CD4-positive, alpha-beta memory T cell (primary cell): ENCODE measurements at regions not wholly inside any gene's neighbourhood (a gene's known extent, or its start where the extent isn't known, plus 50 kb on each side); places are given as distances from the start of the nearest gene placed in this dataset.

ENCODE experiments used
- CTCF ChIA-PET: fragments of 350-600 bp; sonication (Branson Sonifier 250); formaldehyde crosslinking; loops from one replicate; lab custom pipeline; 2021; ENCODE audit warnings: inconsistent platforms; ENCODE audit not compliant: partially characterized antibody; lab: Charles Lee
- POLR2A ChIA-PET: fragments of 350-600 bp; sonication (Branson Sonifier 250); formaldehyde crosslinking; loops from one replicate; lab custom pipeline; 2021; ENCODE audit not compliant: partially characterized antibody; lab: Charles Lee
- DNase-seq, 5 donors: peaks; one replicate each; pipeline versions ENCODE4 v3.0.0 to v3.0.0-alpha.2; 2020 to 2022; ENCODE audit warnings: mixed read lengths in 1 of 5
- H3K27ac ChIP-seq: one replicate; pipeline ENCODE4 v1.7.0; 2013; ENCODE audit warnings: low read depth, low read length
- H3K27me3 ChIP-seq: 2 replicates; pipeline ENCODE4 v1.7.0; 2013; ENCODE audit warnings: mild to moderate bottlenecking, low read length, moderate library complexity; ENCODE audit not compliant: insufficient read depth
- H3K36me3 ChIP-seq: 2 replicates; pipeline ENCODE4 v1.7.0; 2013; ENCODE audit warnings: mild to moderate bottlenecking, low read length, moderate library complexity; ENCODE audit not compliant: insufficient read depth
- H3K4me1 ChIP-seq: 2 replicates; pipeline ENCODE4 v1.7.0; 2013; ENCODE audit warnings: mild to moderate bottlenecking, low read length, moderate library complexity; ENCODE audit not compliant: insufficient read depth
- H3K4me3 ChIP-seq, 2 donors: one replicate each; pipeline ENCODE4 v1.7.0; 2013; ENCODE audit warnings: low read length in 2 of 2, mild to moderate bottlenecking in 1 of 2
- H3K9me3 ChIP-seq, 2 donors: one replicate each; pipeline ENCODE4 v1.7.0; 2013; ENCODE audit warnings: low read length in 2 of 2, control low read depth in 1 of 2; ENCODE audit not compliant: control insufficient read depth in 1 of 2
- H3K27ac Mint-ChIP-seq, 7 donors: one replicate each; pipeline ENCODE4 v1.8.0; 2020 to 2021; ENCODE audit warnings: mixed read lengths in 7 of 7, mild to moderate bottlenecking in 6 of 7, inconsistent platforms in 3 of 7, moderate library complexity in 3 of 7
- H3K27me3 Mint-ChIP-seq, 2 donors: one replicate each; pipeline ENCODE4 v1.8.0; 2020 to 2021; ENCODE audit warnings: mixed read lengths in 2 of 2
- H3K36me3 Mint-ChIP-seq, 2 donors: one replicate each; pipeline ENCODE4 v1.8.0; 2020 to 2021; ENCODE audit warnings: mixed read lengths in 2 of 2, inconsistent platforms in 1 of 2, mild to moderate bottlenecking in 1 of 2
- H3K4me1 Mint-ChIP-seq, 4 donors: one replicate each; pipeline ENCODE4 v1.8.0; 2020 to 2021; ENCODE audit warnings: mixed read lengths in 4 of 4, mild to moderate bottlenecking in 1 of 4
- H3K4me3 Mint-ChIP-seq, 8 donors: one replicate each; pipeline ENCODE4 v1.8.0; 2020 to 2021; ENCODE audit warnings: mixed read lengths in 8 of 8, mild to moderate bottlenecking in 7 of 8, moderate library complexity in 6 of 8, inconsistent platforms in 3 of 8
- H3K9me3 Mint-ChIP-seq, 8 donors: one replicate each; pipeline ENCODE4 v1.8.0; 2020 to 2021; ENCODE audit warnings: mixed read lengths in 8 of 8, mild to moderate bottlenecking in 5 of 8, inconsistent platforms in 3 of 8, moderate library complexity in 1 of 8
- intact Hi-C: fragments of 100-400 bp; cut with micrococcal nuclease; formaldehyde crosslinking; loops from one replicate; pipeline ENCODE4 v1.15.1; 2023

GRCh38 chr1:214847071-214847810 is 235.3 kb upstream of the KCNK2 start:
- CTCF ChIA-PET, result no interaction called here
- POLR2A ChIA-PET, result no interaction called here
- no peak for DNase-seq
- H3K27ac Mint-ChIP-seq, result no peak overlapping the region
- H3K27me3 Mint-ChIP-seq, result peaks cover 0 to 2% of the 10 kb centered on the region in 2 donors
- H3K36me3 ChIP-seq, result no peaks in the 10 kb centered on the region
- H3K36me3 Mint-ChIP-seq, result no peaks in the 10 kb centered on the region
- no peaks in the 10 kb centered on the region for H3K4me1 ChIP-seq
- no peaks in the 10 kb centered on the region for H3K27me3 ChIP-seq
- H3K9me3 ChIP-seq, result no peaks in the 10 kb centered on the region
- intact Hi-C loops, result no loop called here
- no peak overlapping the region for H3K4me3 Mint-ChIP-seq
- no peak overlapping the region for H3K4me3 ChIP-seq
- H3K4me1 Mint-ChIP-seq, result no peaks in the 10 kb centered on the region
- H3K27ac ChIP-seq, result no peak overlapping the region
- H3K9me3 Mint-ChIP-seq, result peaks cover 0 to 11% (median 5%) of the 10 kb centered on the region in 8 donors

- POLR2A ChIA-PET, result no interaction called here
- H3K4me3 ChIP-seq, result no peak overlapping the region
- Mint-ChIP-seq H3K36me3 (no peaks in the 10 kb centered on the region), H3K27me3 (peaks cover 0 to 2% of the 10 kb centered on the region in 2 donors), H3K4me3 (no peak overlapping the region), H3K4me1 (no peaks in the 10 kb centered on the region), H3K9me3 (peaks cover 0 to 11% (median 5%) of the 10 kb centered on the region in 8 donors), H3K27ac (no peak overlapping the region)
- H3K27ac ChIP-seq, result no peak overlapping the region
- CTCF ChIA-PET, result no interaction called here
- intact Hi-C loops, result no loop called here
- no peaks in the 10 kb centered on the region for H3K4me1 ChIP-seq
- no peaks in the 10 kb centered on the region for H3K27me3 ChIP-seq
- H3K36me3 ChIP-seq, result no peaks in the 10 kb centered on the region
- H3K9me3 ChIP-seq, result no peaks in the 10 kb centered on the region
- DNase-seq, result no peak
Observed at GRCh38 chr1:214848101-214848500, 234.4 kb upstream of the KCNK2 start.

- intact Hi-C loops, result no loop called here
- Mint-ChIP-seq H3K9me3 (peaks cover 0 to 11% (median 6%) of the 10 kb centered on the region in 8 donors), H3K27ac (no peak overlapping the region), H3K36me3 (no peaks in the 10 kb centered on the region), H3K4me1 (no peaks in the 10 kb centered on the region), H3K27me3 (peaks cover 0 to 2% of the 10 kb centered on the region in 2 donors), H3K4me3 (no peak overlapping the region)
- no peak overlapping the region for H3K4me3 ChIP-seq
- POLR2A ChIA-PET, result no interaction called here
- H3K27ac ChIP-seq, result no peak overlapping the region
- CTCF ChIA-PET, result no interaction called here
- H3K9me3 ChIP-seq, result no peaks in the 10 kb centered on the region
- no peaks in the 10 kb centered on the region for H3K27me3 ChIP-seq
- no peaks in the 10 kb centered on the region for H3K4me1 ChIP-seq
- DNase-seq, result no peak
- no peaks in the 10 kb centered on the region for H3K36me3 ChIP-seq
Observed at GRCh38 chr1:214850432-214851050, 232.0 kb upstream of the KCNK2 start.

GRCh38 chr1:214853340-214853739 is 229.2 kb upstream of the KCNK2 start:
- Histone ChIP-seq H3K36me3 (no peaks in the 10 kb centered on the region), H3K27ac (no peak overlapping the region), H3K27me3 (no peaks in the 10 kb centered on the region), H3K4me1 (no peaks in the 10 kb centered on the region), H3K4me3 (no peak overlapping the region), H3K9me3 (no peaks in the 10 kb centered on the region)
- intact Hi-C loops, result no loop called here
- Mint-ChIP-seq H3K4me3 (no peak overlapping the region), H3K36me3 (no peaks in the 10 kb centered on the region), H3K27ac (no peak overlapping the region), H3K27me3 (peaks cover 0 to 2% of the 10 kb centered on the region in 2 donors), H3K4me1 (no peaks in the 10 kb centered on the region), H3K9me3 (peaks cover 0 to 11% (median 6%) of the 10 kb centered on the region in 8 donors)
- DNase-seq, result no peak
- POLR2A ChIA-PET, result no interaction called here
- CTCF ChIA-PET, result no interaction called here

- Histone ChIP-seq H3K4me1 (no peaks in the 10 kb centered on the region), H3K9me3 (no peaks in the 10 kb centered on the region), H3K27ac (no peak overlapping the region), H3K36me3 (no peaks in the 10 kb centered on the region), H3K4me3 (no peak overlapping the region), H3K27me3 (no peaks in the 10 kb centered on the region)
- CTCF ChIA-PET, result no interaction called here
- Mint-ChIP-seq H3K9me3 (peaks cover 0 to 11% (median 6%) of the 10 kb centered on the region in 8 donors), H3K4me1 (no peaks in the 10 kb centered on the region), H3K36me3 (no peaks in the 10 kb centered on the region), H3K27me3 (peaks cover 0 to 2% of the 10 kb centered on the region in 2 donors), H3K4me3 (no peak overlapping the region), H3K27ac (no peak overlapping the region)
- no peak for DNase-seq
- intact Hi-C loops, result no loop called here
- POLR2A ChIA-PET, result no interaction called here
Observed at GRCh38 chr1:214854126-214854875, 228.2 kb upstream of the KCNK2 start.

GRCh38 chr1:214856843-214857242 is 225.7 kb upstream of the KCNK2 start:
- H3K4me3 Mint-ChIP-seq, result no peak overlapping the region
- no peaks in the 10 kb centered on the region for H3K36me3 Mint-ChIP-seq
- H3K36me3 ChIP-seq, result no peaks in the 10 kb centered on the region
- peaks cover 0 to 3% (median 0%) of the 10 kb centered on the region in 8 donors for H3K9me3 Mint-ChIP-seq
- H3K27me3 ChIP-seq, result no peaks in the 10 kb centered on the region
- H3K4me1 Mint-ChIP-seq, result no peaks in the 10 kb centered on the region
- no peaks in the 10 kb centered on the region for H3K9me3 ChIP-seq
- DNase-seq, result no peak
- ChIA-PET POLR2A (no interaction called here), CTCF (no interaction called here)
- intact Hi-C loops, result no loop called here
- no peak overlapping the region for H3K27ac Mint-ChIP-seq
- no peaks in the 10 kb centered on the region for H3K4me1 ChIP-seq
- no peak overlapping the region for H3K4me3 ChIP-seq
- H3K27me3 Mint-ChIP-seq, result peaks cover 1 to 2% of the 10 kb centered on the region in 2 donors
- H3K27ac ChIP-seq, result no peak overlapping the region

- Mint-ChIP-seq H3K36me3 (no peaks in the 10 kb centered on the region), H3K27ac (no peak overlapping the region), H3K4me3 (no peak overlapping the region), H3K9me3 (peaks cover 0 to 3% (median 0%) of the 10 kb centered on the region in 8 donors), H3K4me1 (no peaks in the 10 kb centered on the region), H3K27me3 (peaks cover 1 to 2% of the 10 kb centered on the region in 2 donors)
- no peak overlapping the region for H3K4me3 ChIP-seq
- no peaks in the 10 kb centered on the region for H3K36me3 ChIP-seq
- CTCF ChIA-PET, result no interaction called here
- no peak for DNase-seq
- intact Hi-C loops, result no loop called here
- H3K27me3 ChIP-seq, result no peaks in the 10 kb centered on the region
- no peak overlapping the region for H3K27ac ChIP-seq
- no peaks in the 10 kb centered on the region for H3K9me3 ChIP-seq
- no peaks in the 10 kb centered on the region for H3K4me1 ChIP-seq
- POLR2A ChIA-PET, result no interaction called here
Observed at GRCh38 chr1:214857716-214858115, 224.8 kb upstream of the KCNK2 start.
